Suprapubic skin (tissue), 3 donors: ENCODE measurements at regions not wholly inside any gene's neighbourhood (a gene's known extent, or its start where the extent isn't known, plus 50 kb on each side); places are given as distances from the start of the nearest gene placed in this dataset.

Experiments
- POLR2AphosphoS5 ChIP-seq, 3 donors: sonication (generic); formaldehyde crosslinking; IDR thresholded peaks; one replicate each; pipeline ENCODE4 v1.6.1; 2017; ENCODE audit warnings: antibody characterized with exemption in 3 of 3
- TF ChIP-seq, protein P1 (sequence below), 2 donors: fragments of 200-600 bp in 1 of 2; fragments of 450-650 bp in 1 of 2; sonication (generic) in 1 of 2; IDR thresholded peaks; one replicate each; pipeline ENCODE4 v1.5.1; 2016 to 2019; ENCODE audit warnings: antibody characterized with exemption in 2 of 2, mild to moderate bottlenecking in 1 of 2, moderate library complexity in 1 of 2

DNA sequence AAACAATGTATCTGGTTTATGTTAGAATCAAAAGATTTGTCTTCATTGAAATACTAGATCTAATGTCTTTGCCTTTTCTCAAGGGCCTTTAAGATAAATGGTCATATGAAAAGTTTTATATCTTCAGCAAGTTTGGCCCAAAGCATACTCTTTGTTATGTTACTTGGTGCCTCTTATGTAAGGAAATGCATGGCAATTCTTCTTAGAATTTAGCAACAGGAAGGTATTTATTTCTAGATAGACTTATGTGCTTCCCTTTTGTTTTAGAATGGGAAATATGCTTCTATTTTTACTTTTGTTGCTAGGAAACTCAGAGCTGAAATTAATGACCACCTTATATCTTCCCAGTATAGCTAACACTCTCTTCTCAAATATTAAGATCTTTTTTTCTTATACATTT, 117.4 kb upstream of the DLX2 start:
- TF ChIP-seq, protein P1, sequence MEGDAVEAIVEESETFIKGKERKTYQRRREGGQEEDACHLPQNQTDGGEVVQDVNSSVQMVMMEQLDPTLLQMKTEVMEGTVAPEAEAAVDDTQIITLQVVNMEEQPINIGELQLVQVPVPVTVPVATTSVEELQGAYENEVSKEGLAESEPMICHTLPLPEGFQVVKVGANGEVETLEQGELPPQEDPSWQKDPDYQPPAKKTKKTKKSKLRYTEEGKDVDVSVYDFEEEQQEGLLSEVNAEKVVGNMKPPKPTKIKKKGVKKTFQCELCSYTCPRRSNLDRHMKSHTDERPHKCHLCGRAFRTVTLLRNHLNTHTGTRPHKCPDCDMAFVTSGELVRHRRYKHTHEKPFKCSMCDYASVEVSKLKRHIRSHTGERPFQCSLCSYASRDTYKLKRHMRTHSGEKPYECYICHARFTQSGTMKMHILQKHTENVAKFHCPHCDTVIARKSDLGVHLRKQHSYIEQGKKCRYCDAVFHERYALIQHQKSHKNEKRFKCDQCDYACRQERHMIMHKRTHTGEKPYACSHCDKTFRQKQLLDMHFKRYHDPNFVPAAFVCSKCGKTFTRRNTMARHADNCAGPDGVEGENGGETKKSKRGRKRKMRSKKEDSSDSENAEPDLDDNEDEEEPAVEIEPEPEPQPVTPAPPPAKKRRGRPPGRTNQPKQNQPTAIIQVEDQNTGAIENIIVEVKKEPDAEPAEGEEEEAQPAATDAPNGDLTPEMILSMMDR (IDR thresholded peaks at IDR 0.05), result no peak
- TF ChIP-seq POLR2AphosphoS5 (IDR thresholded peaks at IDR 0.05), result no peak
